ENCODE measurements at regions not wholly inside any gene's neighbourhood (a gene's known extent, or its start where the extent isn't known, plus 50 kb on each side); places are given as distances from the start of the nearest gene placed in this dataset.

- no peak for TF ChIP-seq CTCF (IDR thresholded peaks at IDR 0.05; ENCODE audit: insufficient read depth, low read length)
- no peak overlapping the region for H3K4me3 ChIP-seq (ENCODE audit: low read depth, low read length)
- no peak for DNase-seq (ENCODE audit: low read depth)
Observed at GRCh38 chr7:136062625-136063325, 85.6 kb upstream of the MTPN start.

- no peak for TF ChIP-seq CTCF (IDR thresholded peaks at IDR 0.05; ENCODE audit: insufficient read depth, low read length)
- no peak overlapping the region for H3K4me3 ChIP-seq (ENCODE audit: low read depth, low read length)
- no peak for DNase-seq (ENCODE audit: low read depth)
Observed at GRCh38 chr7:136061433-136061832, 84.3 kb upstream of the MTPN start.

GRCh38 chr7:136058546-136058945 is 81.4 kb upstream of the MTPN start:
- no peak for DNase-seq (ENCODE audit: low read depth)
- no peak overlapping the region for H3K4me3 ChIP-seq (ENCODE audit: low read depth, low read length)
- no peak for TF ChIP-seq CTCF (IDR thresholded peaks at IDR 0.05; ENCODE audit: insufficient read depth, low read length)

- TF ChIP-seq CTCF (IDR thresholded peaks at IDR 0.05; ENCODE audit: insufficient read depth, low read length) = no peak
- no peak for DNase-seq (ENCODE audit: low read depth)
- H3K4me3 ChIP-seq (ENCODE audit: low read depth, low read length) = no peak overlapping the region
Observed at GRCh38 chr7:136057509-136057908, 80.3 kb upstream of the MTPN start.

- no peak for TF ChIP-seq CTCF (IDR thresholded peaks at IDR 0.05; ENCODE audit: insufficient read depth, low read length)
- H3K4me3 ChIP-seq (ENCODE audit: low read depth, low read length) = no peak overlapping the region
- DNase-seq (ENCODE audit: low read depth) = no peak
Observed at GRCh38 chr7:136056651-136057231, 79.6 kb upstream of the MTPN start.

- no peak overlapping the region for H3K4me3 ChIP-seq (ENCODE audit: low read depth, low read length)
- no peak for DNase-seq (ENCODE audit: low read depth)
- no peak for TF ChIP-seq CTCF (IDR thresholded peaks at IDR 0.05; ENCODE audit: insufficient read depth, low read length)
Observed at GRCh38 chr7:136055266-136055665, 78.1 kb upstream of the MTPN start.

All from fibroblast of the aortic adventitia (primary cell).